ENCODE measurements at regions not wholly inside any gene's neighbourhood (a gene's known extent, or its start where the extent isn't known, plus 50 kb on each side); places are given as distances from the start of the nearest gene placed in this dataset.

GRCh38 chr18:46344416-46345180 lies 240.4 kb downstream of the HAUS1 start:
- no peak for DNase-seq (ENCODE audit: low read depth, low spot score)

DNA sequence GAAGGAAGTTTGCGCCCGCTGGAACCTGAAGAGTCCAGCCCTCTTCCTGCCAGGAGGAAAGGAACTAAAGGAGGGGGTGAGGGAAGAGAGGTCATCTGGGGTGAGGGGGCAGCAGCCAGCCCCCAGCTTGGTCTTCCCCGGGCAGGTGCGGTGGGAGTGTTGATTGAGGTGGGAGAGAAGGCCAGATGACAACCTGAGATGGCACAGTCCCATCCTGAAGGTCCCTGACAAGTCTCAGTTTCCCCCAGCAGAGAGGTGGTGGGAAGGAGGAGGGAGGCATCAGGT lies 240.9 kb downstream of the HAUS1 start:
- no peak for DNase-seq (ENCODE audit: low read depth, low spot score)

DNA sequence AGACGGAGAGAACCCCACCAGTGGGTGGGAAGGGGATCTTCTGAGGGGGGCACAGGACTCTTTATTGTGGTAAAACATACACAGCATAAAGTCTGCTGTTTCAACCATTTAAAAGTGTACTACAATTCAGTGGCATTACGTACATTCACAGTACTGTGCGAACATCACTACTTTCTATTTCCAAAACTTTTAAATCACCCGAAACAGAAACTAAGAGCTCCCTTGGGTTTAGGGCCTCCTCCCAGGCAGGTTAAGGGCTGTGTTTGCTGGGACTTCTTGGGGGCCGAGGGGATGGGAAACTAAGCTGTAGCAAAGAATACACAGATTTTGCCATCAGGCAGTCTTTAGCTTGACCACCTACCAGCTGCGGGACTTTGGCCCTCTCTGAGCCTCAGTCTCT lies 242.0 kb downstream of the HAUS1 start:
- no peak for DNase-seq (ENCODE audit: low read depth, low spot score)

- no peak for DNase-seq (ENCODE audit: low read depth, low spot score)
Observed at GRCh38 chr18:46346896-46347630, 242.9 kb downstream of the HAUS1 start.

- DNase-seq (ENCODE audit: low read depth, low spot score): no peak
Observed at GRCh38 chr18:46350598-46351159, 246.5 kb downstream of the HAUS1 start.

- DNase-seq (ENCODE audit: low read depth, low spot score): no peak
Observed at GRCh38 chr18:46352520-46353250, 248.5 kb downstream of the HAUS1 start.

- no peak for DNase-seq (ENCODE audit: low read depth, low spot score)
Observed at GRCh38 chr18:46353460-46353859, 249.3 kb downstream of the HAUS1 start.

DNA sequence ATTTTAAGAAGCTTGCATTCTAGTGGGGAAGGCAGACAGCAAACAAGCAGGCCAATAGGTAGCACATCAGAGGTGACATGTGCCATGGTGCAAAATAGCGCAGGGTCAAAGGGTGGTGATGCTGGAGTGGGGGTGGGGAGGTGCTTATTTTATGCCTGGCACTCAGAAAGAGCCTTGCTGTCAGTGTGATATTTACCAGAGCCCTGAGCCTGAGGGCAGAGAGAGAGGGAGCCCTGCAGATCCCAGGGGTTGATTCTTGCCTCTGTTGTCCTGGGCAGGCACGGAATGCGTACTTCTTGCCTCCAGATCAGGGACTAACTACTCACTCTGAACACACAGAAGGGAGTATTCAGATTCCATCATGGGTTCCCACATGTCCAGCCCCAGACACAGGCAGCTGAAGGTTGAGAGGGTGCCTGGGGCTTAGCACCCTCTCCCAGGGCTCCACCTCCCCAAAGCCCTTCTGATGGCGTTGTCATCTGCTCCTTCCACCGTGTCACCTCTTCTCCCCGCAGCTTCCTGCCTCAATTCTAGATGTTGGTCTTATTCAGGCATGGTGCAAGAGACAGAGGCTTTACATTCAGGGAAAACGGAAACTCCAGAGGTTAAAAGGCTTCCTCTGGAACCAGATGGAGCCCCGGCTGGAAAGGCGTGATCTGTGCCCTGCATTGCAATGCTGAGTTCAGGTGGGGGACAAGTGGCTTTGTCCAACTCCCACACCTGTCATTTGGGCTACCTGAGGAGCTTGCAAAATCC lies 252.3 kb downstream of the HAUS1 start:
- no peak for DNase-seq (ENCODE audit: low read depth, low spot score)

GRCh38 chr18:46360102-46360699 lies 256.0 kb downstream of the HAUS1 start:
- no peak for DNase-seq (ENCODE audit: low read depth, low spot score)

DNA sequence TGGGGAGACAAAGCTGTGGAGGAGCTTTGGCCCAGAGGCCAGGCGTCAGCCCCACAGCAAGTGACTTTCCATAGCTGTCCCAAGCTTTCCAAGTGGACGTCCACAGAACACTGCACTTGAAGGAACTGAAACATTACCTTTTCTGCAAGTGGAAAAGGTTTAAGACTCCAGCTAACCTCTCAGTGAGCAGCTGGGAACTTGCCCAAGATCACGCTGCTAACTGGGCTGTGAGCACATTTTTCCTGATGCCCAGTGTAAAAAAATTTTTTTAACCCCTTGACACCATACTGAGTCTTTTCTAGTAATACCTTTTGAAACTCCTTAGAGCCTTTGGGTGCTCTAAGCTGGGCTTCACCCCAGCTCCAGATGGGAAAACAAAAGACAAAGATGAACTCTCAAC lies 256.7 kb downstream of the HAUS1 start:
- DNase-seq (ENCODE audit: low read depth, low spot score): no peak

DNA sequence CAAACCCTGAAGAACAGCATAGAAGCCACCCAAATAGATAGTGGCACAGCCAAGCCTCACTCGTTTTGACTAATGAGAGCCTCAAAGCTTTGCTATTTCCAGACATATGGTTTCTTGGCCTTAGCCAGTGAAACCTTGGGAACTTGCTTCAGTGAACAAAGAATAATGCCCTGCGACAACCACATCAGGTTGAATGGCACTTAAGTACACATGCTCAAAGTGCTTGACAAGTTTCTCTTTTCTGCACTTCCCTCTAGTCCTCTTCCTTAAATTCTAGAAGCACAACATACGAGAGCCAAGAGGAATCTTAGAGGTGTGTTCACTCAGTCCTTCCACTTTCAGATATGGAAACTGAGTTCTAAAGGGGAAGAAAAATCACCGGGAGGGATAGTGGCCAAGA lies 258.3 kb downstream of the HAUS1 start:
- no peak for DNase-seq (ENCODE audit: low read depth, low spot score)

- DNase-seq (ENCODE audit: low read depth, low spot score): no peak
Observed at GRCh38 chr18:46364048-46364447, 259.9 kb downstream of the HAUS1 start.

DNA sequence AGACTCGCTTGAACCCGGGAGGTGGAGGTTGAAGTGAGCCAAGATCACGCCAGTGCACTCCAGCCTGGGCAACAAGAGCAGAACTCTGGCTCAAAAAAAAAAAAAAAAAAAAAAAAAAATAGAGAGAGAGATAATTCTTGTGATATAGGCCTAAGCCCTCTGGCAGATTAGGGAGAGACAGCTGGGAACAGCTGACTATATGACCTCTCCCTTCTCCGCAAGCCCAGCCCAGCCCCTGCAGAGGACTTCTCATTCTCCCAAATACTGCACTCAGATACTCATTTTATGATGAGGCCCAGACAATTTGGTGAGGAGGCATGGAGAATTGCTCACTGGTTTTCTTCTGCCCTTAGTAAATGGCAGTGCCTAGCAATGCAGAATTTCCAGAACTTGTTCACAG lies 262.0 kb downstream of the HAUS1 start:
- DNase-seq (ENCODE audit: low read depth, low spot score): no peak

DNA sequence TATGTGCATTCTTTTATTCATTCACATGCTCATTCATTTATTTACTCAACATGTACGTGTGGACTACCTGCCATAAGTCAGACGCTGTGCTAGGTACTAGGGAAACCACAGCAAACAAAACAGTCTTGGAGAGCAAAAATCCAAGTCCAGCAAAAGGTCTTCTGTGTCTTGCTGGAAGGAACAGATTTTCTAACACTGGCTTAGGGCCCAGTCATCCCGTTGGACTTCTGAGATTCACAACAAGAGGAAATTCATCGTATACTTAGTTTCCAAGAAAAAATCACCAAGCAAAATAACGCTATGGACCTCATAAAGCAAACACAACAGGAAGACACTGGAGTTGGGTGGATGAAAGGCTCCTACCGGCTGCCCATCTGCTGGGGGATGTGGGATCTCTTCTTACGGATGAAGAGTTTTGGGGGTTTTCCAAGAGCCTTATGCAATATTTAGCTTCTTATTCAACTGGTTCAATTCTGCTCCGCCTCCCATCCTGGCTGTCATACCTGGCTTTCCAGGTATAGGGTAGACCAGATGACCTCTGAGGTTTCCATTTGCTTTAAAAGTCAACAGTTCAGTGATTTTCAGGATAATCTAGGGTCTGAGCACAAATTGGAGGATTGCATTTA lies 262.7 kb downstream of the HAUS1 start:
- no peak for DNase-seq (ENCODE audit: low read depth, low spot score)

- no peak for DNase-seq (ENCODE audit: low read depth, low spot score)
Observed at GRCh38 chr18:46369323-46369722, 265.1 kb downstream of the HAUS1 start.

- no peak for DNase-seq (ENCODE audit: low read depth, low spot score)
Observed at GRCh38 chr18:46370898-46371297, 266.7 kb downstream of the HAUS1 start.

GRCh38 chr18:46372670-46373069 lies 268.5 kb downstream of the HAUS1 start:
- DNase-seq (ENCODE audit: low read depth, low spot score): no peak

DNA sequence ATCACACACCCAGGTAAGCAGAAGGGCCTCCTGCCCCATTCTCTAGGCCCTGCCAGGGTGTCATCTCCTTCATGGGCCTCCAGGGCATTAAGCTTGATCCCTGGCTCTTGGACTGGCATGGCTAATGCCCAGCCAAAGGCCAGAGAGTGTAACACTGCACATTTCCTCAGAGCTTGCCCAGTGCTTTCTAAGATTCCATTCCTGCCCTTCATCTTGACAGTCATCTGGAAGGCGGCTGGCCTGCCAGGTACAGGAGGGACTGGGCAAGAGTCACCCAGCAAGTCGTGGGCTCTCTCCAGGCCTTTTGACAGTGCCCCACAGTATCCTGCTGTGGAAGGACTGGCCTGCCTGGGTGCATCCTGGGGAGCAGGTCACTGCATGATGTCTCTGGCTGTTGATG lies 268.9 kb downstream of the HAUS1 start:
- DNase-seq (ENCODE audit: low read depth, low spot score): no peak

DNA sequence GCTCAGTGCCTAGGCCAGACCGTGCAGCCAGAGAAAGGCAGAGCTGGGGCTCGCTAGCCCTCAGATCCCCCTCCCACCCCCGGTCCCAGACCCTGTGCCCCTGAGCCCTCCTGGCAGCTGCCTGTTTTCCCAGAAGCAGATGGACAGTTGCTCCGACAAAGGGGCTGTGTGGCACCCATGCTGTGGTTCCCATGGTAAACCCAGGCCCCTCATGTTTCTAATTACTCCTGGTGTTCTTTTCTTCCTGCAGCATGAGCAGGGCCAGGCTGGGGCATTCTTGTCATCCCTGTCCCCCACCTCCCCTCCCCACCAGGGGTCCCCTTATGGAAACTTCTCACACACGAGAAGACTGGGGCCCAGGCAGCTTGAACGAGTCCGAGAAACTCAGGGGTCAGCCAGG lies 269.6 kb downstream of the HAUS1 start:
- DNase-seq (ENCODE audit: low read depth, low spot score): no peak

GRCh38 chr18:46374850-46375249 lies 270.7 kb downstream of the HAUS1 start:
- no peak for DNase-seq (ENCODE audit: low read depth, low spot score)

DNA sequence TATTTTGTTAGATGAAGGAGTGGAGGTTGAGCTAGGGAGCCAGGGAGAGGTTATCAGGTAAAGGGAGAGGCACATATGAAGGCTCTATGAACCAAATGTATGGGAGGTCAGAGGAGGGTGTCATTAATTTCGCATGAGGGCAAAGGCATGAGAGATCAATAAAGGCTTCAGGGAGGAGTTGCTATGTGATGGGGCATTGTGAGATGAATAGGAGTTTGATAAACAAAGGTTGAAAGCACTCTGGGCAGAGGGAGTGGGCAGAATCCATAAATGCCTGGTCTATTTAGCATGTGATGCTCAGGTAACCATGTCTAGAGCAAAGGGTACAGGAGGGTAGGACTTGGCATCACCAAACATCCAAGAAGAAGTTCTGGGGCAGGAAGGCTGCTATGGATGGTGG lies 273.4 kb downstream of the HAUS1 start:
- no peak for DNase-seq (ENCODE audit: low read depth, low spot score)
